Fibroblast of villous mesenchyme (primary cell): ENCODE measurements at regions not wholly inside any gene's neighbourhood (a gene's known extent, or its start where the extent isn't known, plus 50 kb on each side); places are given as distances from the start of the nearest gene placed in this dataset.

ENCODE experiments used
- DNase-seq: peaks from one replicate; pipeline ENCODE4 v3.0.0-alpha.2; 2010; ENCODE audit warnings: low read depth
- H3K4me3 ChIP-seq: 2 replicates; pipeline ENCODE4 v1.5.1; 2011; ENCODE audit warnings: low read depth, mild to moderate bottlenecking, low read length
- CTCF ChIP-seq: IDR thresholded peaks from 2 replicates; pipeline ENCODE4 v1.5.1; 2012; ENCODE audit warnings: low read depth, mild to moderate bottlenecking, low read length; ENCODE audit not compliant: insufficient read depth

- no peak overlapping the region for H3K4me3 ChIP-seq
- no peak for TF ChIP-seq CTCF
- DNase-seq = no peak
These were observed 87.1 kb downstream of the HS1BP3 start for GRCh38 chr2:20563833-20564232.

GRCh38 chr2:20565101-20565622 is 85.7 kb downstream of the HS1BP3 start:
- TF ChIP-seq CTCF = no peak
- no peak for DNase-seq
- H3K4me3 ChIP-seq = no peak overlapping the region

GRCh38 chr2:20565623-20566236 is 85.2 kb downstream of the HS1BP3 start:
- H3K4me3 ChIP-seq = no peak overlapping the region
- DNase-seq = no peak
- no peak for TF ChIP-seq CTCF

GRCh38 chr2:20566331-20566730 is 84.6 kb downstream of the HS1BP3 start:
- H3K4me3 ChIP-seq = no peak overlapping the region
- no peak for TF ChIP-seq CTCF
- DNase-seq = no peak

GRCh38 chr2:20567159-20567925 is 83.6 kb downstream of the HS1BP3 start:
- no peak for TF ChIP-seq CTCF
- no peak for DNase-seq
- H3K4me3 ChIP-seq = no peak overlapping the region
